ENCODE measurements at regions not wholly inside any gene's neighbourhood (a gene's known extent, or its start where the extent isn't known, plus 50 kb on each side); places are given as distances from the start of the nearest gene placed in this dataset.
"Not testable (repeated sequence)": the region's sequence is repeated elsewhere in the genome, so short reads cannot be mapped to it uniquely, and the experiment has no call there.

DNA sequence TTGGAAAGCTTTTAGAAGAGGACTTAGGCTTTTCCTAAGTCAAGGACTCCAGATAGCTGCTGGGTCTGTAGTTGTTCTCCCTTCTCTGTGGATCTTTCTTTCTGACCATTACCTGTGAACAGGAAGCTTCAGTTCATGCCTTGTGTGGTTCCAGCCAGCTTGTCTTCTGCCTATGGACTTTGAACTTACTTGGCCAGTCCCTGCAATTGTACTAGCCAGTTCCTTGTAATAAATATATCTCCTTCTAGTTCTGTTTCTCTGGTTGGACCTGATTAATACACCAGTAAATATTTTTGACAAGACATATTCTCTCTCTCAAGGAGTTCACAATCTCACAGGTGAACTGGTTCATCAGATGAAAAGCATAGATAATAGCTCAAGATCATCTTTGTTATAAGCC, 341.3 kb upstream of the DPPA4 start:
- no peak for FAIRE-seq

DNA sequence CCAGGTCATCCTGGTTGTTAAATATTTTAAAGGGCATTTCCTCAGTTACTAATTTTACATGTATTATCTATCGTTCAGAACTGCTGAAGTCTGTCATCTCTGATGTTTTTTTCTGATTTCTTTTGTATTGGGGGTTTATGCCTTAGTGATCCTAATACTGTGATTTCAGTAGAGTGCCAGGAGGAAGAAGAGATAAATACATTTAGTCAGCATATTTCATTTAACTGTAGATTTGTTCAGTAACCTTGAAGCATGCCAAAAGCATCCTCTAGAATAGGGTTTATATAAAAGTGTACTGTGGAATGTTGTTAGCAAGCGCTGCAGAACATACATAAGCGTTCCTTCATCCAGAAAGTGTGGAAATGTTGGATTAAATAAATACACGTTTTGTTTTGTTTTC, 342.3 kb upstream of the DPPA4 start:
- no peak for FAIRE-seq

GRCh38 chr3:109683746-109684145, 346.4 kb upstream of the DPPA4 start:
- FAIRE-seq = no peak

DNA sequence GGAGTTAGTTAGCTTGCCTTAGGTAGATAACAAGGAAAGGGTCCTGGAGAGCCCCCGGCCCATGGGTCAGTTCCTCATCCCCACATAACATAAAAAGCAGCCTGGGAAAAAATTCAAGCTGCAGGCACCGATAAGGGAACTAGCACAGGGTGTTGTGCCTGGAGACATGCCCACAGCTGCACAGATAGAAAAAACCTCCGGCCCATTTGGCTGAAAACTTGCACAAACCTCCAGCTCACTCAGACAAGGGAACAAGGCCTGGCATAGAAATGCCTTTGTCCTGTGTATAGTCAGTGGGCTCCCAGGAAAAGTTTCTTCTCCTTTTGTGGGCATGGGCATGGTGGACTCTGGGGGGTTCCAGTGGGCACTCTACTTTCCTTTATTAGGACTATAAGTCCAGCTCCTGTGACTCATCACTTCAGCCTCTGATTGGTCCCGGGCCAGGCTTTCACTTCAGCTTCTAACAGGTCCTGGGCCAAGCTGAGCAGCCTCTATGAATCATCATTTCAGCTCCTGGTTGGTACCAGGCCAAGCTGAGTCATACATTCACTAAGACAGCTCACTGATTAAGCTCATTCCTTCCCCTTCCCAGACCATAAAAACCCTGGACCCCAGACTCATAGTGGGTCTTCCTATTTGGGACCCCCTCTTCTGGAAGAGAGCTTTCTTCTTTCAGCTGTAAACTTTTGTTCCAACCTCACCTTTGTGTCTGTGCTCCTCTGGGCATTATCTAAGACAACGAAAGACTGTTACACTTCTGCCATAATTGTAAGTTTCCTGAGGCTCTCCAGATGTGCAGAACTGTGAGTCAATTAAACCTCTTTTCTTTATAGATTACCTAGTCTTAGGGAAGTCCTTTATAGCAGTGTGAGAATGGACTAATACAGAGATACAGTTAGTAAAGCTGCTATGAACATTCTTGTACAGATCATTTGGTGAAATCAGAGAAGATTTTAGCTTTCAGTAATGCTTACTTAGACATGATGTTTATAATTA, 348.0 kb upstream of the DPPA4 start:
- no peak for FAIRE-seq

DNA sequence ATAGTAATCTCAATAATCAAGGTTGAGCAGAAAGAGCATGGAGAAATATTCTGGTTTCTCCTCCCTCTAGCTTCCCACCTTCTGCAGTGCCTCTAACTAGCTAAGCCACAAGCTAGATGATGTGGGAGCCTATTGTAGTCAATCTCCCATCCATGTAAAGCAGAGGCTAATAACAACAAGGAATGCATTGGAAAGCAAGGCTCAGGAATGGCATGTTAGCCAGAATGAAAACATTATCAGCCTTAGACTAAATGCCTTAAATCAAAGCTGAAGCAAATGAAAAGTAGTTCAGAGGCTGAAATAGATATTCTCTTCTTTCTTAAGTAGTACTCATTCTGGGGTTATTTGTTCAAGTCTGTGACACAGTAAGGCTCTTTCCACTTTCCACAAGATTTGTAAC, 350.3 kb upstream of the DPPA4 start:
- FAIRE-seq = no peak

DNA sequence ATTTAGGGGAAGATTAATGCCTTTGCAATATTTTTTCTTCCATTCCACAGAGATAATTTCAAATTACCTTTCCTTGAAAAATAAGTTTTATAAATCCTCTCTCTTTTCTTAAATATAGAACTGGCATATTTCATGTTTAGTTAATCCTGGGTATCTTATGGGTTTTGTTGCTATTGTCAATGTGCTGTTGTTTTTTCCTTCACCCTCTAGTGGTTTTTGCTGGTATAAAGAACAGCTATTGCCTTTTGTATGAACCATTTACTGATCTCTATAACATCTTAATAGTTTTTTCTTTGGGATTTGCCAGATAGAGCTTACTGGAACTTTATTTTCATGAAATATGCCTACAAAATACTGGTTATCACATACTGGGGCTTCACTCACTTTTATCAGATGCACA, 359.6 kb upstream of the DPPA4 start:
- FAIRE-seq = no peak

- FAIRE-seq = no peak
These were observed 364.9 kb upstream of the DPPA4 start for GRCh38 chr3:109702252-109702651.

- FAIRE-seq = no peak
These were observed 365.6 kb upstream of the DPPA4 start for GRCh38 chr3:109702976-109703375.

DNA sequence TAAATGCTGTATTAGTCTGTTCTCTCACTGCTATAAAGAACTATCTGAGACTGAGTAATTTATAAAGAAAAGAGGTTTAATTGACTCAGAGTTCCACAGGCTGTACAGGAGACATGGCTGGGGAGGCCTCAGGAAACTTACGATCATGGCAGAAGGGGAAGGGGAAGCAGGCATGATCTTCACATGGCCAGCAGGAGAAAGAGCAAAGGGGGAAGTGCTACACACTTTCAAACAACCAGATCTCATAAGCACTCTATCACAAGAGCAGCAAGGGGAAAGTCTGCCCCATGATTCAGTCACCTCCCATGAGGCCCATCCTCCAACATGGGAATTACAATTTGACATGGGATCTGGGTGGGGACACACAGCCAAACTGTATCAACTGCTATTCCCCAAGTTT, 367.8 kb upstream of the DPPA4 start:
- not testable (repeated sequence) for FAIRE-seq

- no peak for FAIRE-seq
These were observed 370.3 kb upstream of the DPPA4 start for GRCh38 chr3:109707617-109708016.

DNA sequence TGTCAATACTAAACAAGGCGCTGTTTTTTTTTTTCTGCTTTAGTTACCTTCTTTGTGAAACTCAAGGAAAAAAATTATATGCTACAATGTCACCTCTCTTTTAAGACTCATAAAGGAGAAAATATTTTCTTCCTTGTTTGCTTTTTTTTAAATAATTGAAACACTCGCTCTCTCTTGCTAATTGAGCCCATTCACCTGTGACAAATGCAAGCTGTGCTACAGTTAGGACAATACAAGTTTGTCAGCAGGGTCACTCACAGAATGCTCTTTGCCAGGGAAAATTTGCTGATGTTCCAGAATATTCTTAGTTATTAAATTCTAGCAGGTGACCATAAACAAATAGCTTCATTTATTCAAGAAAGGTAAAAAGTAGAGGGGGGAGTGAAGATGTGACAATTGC, 375.9 kb upstream of the DPPA4 start:
- no peak for FAIRE-seq

GRCh38 chr3:109715707-109716106, 378.4 kb upstream of the DPPA4 start:
- no peak for FAIRE-seq

GRCh38 chr3:109718850-109719249, 381.5 kb upstream of the DPPA4 start:
- no peak for FAIRE-seq

DNA sequence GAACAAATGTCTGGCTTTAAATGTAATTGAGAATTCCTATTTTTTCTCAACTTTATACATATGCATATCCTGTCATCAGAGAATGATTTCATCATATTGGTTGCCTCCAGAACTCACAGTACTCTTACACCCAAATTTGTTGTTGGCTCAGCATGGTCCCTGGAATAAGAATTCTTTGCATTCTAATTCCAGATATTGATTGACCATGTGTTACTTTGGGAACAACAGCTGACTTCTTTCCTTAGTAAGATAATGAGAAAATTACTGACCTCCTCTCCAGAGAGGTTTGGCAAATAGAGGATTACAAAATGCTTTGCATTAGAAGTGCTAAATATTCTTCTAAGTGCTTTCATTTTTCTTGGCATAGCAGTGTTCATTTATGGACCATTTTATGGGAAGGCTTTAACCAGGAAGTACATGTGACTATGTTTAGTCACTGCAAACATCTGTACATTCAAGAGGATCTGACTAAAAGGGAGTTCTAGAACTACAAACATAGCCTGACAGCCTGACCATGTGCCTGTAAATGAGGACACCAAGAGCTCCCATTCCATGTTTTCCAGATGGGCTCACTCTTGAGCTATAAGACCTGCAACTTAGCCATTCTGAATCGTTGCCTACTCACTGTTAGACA, 391.6 kb upstream of the DPPA4 start:
- FAIRE-seq = no peak

GRCh38 chr3:109731639-109732473, 394.5 kb upstream of the DPPA4 start:
- FAIRE-seq = peak; percentile 97

GRCh38 chr3:109743981-109744380, 406.6 kb upstream of the DPPA4 start:
- FAIRE-seq = no peak

DNA sequence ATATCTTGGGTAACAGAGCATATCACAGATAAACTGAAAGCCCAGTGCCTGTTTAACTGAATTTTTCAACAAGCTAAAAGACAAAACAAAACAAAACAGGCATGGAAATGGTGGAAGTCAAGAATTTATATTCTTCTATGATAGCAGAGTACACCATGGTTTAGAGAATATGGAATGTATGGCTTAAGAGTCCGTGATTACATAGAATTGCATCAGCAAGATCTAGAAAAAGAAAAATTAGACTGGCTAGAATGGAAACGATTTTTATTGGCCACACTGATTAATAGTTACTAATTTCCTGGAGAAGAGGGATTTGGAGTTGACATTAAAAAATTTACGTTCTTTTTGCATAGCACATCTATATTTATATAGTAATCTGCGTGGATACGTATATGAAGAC, 435.2 kb upstream of the DPPA4 start:
- no peak for FAIRE-seq

- FAIRE-seq = no peak
These were observed 436.8 kb upstream of the DPPA4 start for GRCh38 chr3:109774108-109774507.

DNA sequence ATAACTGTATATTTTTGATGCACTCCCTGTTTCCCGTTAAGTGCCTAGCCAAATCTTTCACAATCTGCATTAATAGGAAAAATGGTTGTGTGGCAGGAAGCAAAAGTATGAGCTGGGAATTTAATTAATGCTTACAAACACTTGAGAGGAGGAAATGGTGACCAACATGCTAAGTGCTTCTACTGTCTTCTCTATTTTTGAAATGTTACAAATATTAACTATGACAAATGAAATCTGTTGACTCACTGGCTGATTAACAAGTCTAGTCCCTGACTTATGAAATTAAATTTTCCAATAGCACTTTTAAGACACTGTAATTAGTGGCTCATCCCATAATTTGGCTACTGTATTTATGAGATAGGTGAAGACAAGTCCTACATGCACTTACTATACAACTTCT, 446.9 kb upstream of the DPPA4 start:
- no peak for FAIRE-seq

DNA sequence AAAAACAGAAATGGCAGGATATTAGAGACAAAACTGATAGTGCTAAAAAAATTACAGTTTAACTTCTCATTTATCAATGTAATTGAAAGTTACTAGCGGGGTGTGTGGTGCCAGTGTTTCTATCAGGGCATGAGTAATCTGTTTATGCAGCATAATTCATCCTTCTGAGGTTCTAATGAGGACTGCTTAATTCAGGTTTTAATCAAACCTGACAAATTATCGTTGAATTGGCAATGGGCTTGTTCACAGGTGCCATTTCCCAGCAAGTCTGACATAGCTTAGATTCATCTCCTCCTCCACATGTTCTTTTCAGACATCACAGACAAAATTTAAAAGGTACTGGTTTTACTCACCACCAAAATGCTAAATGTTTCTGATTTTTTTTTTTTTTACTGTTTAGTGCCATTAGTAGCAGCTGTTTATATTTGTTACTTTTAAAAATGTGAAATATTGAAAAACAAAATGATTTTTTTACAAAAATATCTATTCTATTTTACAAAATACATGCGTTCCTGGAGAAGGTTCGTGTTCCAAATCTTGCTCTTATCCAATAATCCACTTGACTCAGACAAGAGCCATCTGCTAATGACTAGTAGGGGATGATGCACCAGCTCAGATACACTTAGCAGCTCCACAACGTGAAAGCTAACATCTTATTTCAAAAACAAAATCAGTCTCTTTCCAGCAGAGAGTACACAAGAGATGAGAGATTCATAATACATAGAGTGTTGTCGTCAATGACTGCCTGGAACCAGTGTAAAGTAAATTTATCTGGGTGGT, 447.7 kb upstream of the DPPA4 start:
- FAIRE-seq = no peak

DNA sequence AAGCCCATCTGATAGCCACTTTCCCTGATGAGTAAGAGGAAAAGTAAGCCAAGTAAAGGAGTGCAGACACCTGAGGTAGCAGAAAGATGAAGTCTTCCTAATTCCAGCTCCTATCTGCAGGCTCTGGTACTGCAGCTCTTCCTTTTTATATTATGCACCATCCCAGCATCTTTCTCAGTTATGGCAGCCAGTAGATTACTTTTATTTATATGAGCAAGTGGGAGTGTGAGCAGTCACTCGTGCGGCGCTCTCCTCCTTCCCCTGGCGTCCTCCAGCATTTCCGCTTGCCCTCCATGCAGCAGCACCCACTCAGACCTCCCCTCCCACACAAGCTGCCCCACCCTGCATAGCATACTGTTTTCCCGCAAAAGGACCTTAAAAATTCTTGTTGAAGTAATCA, 465.9 kb upstream of the DPPA4 start:
- no peak for FAIRE-seq

GRCh38 chr3:109804697-109805096, 467.4 kb upstream of the DPPA4 start:
- FAIRE-seq = no peak

DNA sequence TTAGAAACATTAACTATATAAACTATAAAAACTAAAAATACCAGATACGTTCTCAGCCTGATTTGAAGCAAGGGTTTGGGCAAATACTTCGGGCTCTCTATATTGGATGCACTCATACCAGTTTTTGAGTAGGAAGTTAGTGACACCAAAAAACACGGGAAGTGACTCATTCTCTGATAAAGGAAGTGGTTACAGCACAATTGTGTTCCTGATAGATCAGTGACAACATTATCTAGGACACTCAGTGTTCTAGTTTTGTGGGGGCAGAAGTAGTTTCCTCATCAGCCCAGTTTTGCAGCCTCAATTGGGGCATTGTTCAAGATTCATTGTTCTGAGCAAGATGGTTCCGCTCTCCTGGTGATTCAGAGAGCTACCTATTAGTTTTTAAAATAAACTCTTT, 469.6 kb upstream of the DPPA4 start:
- FAIRE-seq = no peak
